M059J (cell line): ENCODE measurements at regions not wholly inside any gene's neighbourhood (a gene's known extent, or its start where the extent isn't known, plus 50 kb on each side); places are given as distances from the start of the nearest gene placed in this dataset.

Experiments used
- DNase-seq: peaks from one replicate; pipeline ENCODE4 v3.0.0-alpha.2; 2012; ENCODE audit warnings: low read depth

GRCh38 chr17:77677630-77678029 lies 280.9 kb upstream of the TNRC6C start:
- DNase-seq: no peak

GRCh38 chr17:77679589-77679988 lies 278.9 kb upstream of the TNRC6C start:
- no peak for DNase-seq

GRCh38 chr17:77681861-77682260 lies 276.6 kb upstream of the TNRC6C start:
- peak; percentile 56 for DNase-seq

GRCh38 chr17:77684803-77685798 lies 273.4 kb upstream of the TNRC6C start:
- DNase-seq: peak; percentile 28

- DNase-seq: no peak
These were observed 272.5 kb upstream of the TNRC6C start for GRCh38 chr17:77685881-77686486.

- DNase-seq: no peak
These were observed 271.6 kb upstream of the TNRC6C start for GRCh38 chr17:77686903-77687302.

GRCh38 chr17:77687417-77687816 lies 271.1 kb upstream of the TNRC6C start:
- DNase-seq: no peak

- DNase-seq: no peak
These were observed 270.6 kb upstream of the TNRC6C start for GRCh38 chr17:77687921-77688320.

- DNase-seq: no peak
These were observed 270.1 kb upstream of the TNRC6C start for GRCh38 chr17:77688369-77688768.

- no peak for DNase-seq
These were observed 268.0 kb upstream of the TNRC6C start for GRCh38 chr17:77690271-77691161.

GRCh38 chr17:77691216-77692085 lies 267.1 kb upstream of the TNRC6C start:
- DNase-seq: no peak

- DNase-seq: peak; percentile 76
These were observed 265.8 kb upstream of the TNRC6C start for GRCh38 chr17:77692571-77693161.

GRCh38 chr17:77693301-77693700 lies 265.2 kb upstream of the TNRC6C start:
- DNase-seq: no peak

GRCh38 chr17:77693776-77694175 lies 264.7 kb upstream of the TNRC6C start:
- DNase-seq: no peak

GRCh38 chr17:77694391-77695363 lies 263.8 kb upstream of the TNRC6C start:
- no peak for DNase-seq

- no peak for DNase-seq
These were observed 263.1 kb upstream of the TNRC6C start for GRCh38 chr17:77695386-77695785.

- no peak for DNase-seq
These were observed 262.3 kb upstream of the TNRC6C start for GRCh38 chr17:77696151-77696720.

GRCh38 chr17:77696721-77697460 lies 261.6 kb upstream of the TNRC6C start:
- DNase-seq: no peak
